Panc1 (cell line): ENCODE measurements at regions not wholly inside any gene's neighbourhood (a gene's known extent, or its start where the extent isn't known, plus 50 kb on each side); places are given as distances from the start of the nearest gene placed in this dataset.

Source experiments
- ATAC-seq: fragments of 200-7000 bp; cut with Tn5 transposase; 2 replicates; pipeline ENCODE4 v1.9.1; 2020; ENCODE audit warnings: mild to moderate bottlenecking, moderate library complexity
- BruUV-seq: library from RNA; stranded (reverse); fragments of 400-500 nt; replicated peaks from 2 replicates; lab custom pipeline; 2021; lab: Mats Ljungman, UMichigan
- CTCF ChIA-PET: fragments of 300-600 bp; sonication (Branson Sonifier 250); formaldehyde crosslinking; loops from one replicate; lab custom pipeline; 2022; ENCODE audit warnings: antibody characterized with exemption; lab: Charles Lee
- POLR2A ChIA-PET: fragments of 300-600 bp; sonication (Branson Sonifier 250); formaldehyde crosslinking; loops from one replicate; lab custom pipeline; 2022; ENCODE audit warnings: antibody characterized with exemption; lab: Charles Lee
- DNase-seq: peaks from one replicate; pipeline ENCODE4 v3.0.0-alpha.2; 2010; ENCODE audit warnings: low read depth, low spot score
- H3K27ac ChIP-seq: 2 replicates; pipeline ENCODE4 v1.5.1; 2011; ENCODE audit warnings: mild to moderate bottlenecking, low read length, inconsistent platforms
- H3K27me3 ChIP-seq: fragments of 200-500 bp; sonication (Bioruptor generic); 2 replicates; pipeline ENCODE4 v1.6.0; 2014; ENCODE audit warnings: low read length, inconsistent platforms; ENCODE audit not compliant: control insufficient read depth, insufficient read depth
- H3K36me3 ChIP-seq: fragments of 200-500 bp; sonication (Bioruptor generic); 2 replicates; pipeline ENCODE4 v1.5.1; 2014; ENCODE audit warnings: inconsistent platforms, mild to moderate bottlenecking, low read length, moderate library complexity; ENCODE audit not compliant: control insufficient read depth, insufficient read depth
- H3K4me1 ChIP-seq: 2 replicates; pipeline ENCODE4 v1.5.1; 2011; ENCODE audit warnings: inconsistent platforms, mild to moderate bottlenecking, low read length, moderate library complexity; ENCODE audit not compliant: control insufficient read depth, insufficient read depth
- H3K4me3 ChIP-seq, 2 experiments: 2 replicates each; pipeline ENCODE4 v1.5.1; 2011 to 2012; ENCODE audit warnings: low read depth in 2 of 2, low read length in 2 of 2, mild to moderate bottlenecking in 2 of 2, inconsistent platforms in 1 of 2, moderate library complexity in 1 of 2
- H3K9me3 ChIP-seq: fragments of 200-500 bp; sonication (Bioruptor generic); 2 replicates; pipeline ENCODE4 v1.5.1; 2014; ENCODE audit warnings: low read depth, mild to moderate bottlenecking, inconsistent platforms, low read length, moderate library complexity; ENCODE audit not compliant: control insufficient read depth, insufficient read depth
- CTCF ChIP-seq: fragments of 450-650 bp; IDR thresholded peaks from 2 replicates; pipeline ENCODE4 v1.5.1; 2017; ENCODE audit warnings: mild to moderate bottlenecking
- POLR2AphosphoS5 ChIP-seq: IDR thresholded peaks from 2 replicates; pipeline ENCODE4 v1.6.1; 2012; ENCODE audit warnings: mild to moderate bottlenecking, low read depth, low read length, moderate library complexity
- REST ChIP-seq, 2 experiments: IDR thresholded peaks; 2 replicates each; pipeline ENCODE4 v1.6.1; 2011 to 2012; ENCODE audit warnings: low read depth in 2 of 2, control low read depth in 1 of 2, low read length in 1 of 2, mild to moderate bottlenecking in 1 of 2, moderate library complexity in 1 of 2; ENCODE audit not compliant: insufficient read depth in 1 of 2
- SIN3A ChIP-seq: IDR thresholded peaks from 2 replicates; pipeline ENCODE4 v1.6.1; 2012; ENCODE audit warnings: low read depth, mild to moderate bottlenecking, low read length, moderate library complexity, borderline replicate concordance; ENCODE audit not compliant: insufficient read depth
- TCF7L2 ChIP-seq: IDR thresholded peaks from 2 replicates; pipeline ENCODE4 v1.6.1; 2011; ENCODE audit warnings: mild to moderate bottlenecking, low read depth, low read length, inconsistent platforms
- in situ Hi-C: cut with HindIII; loops from 2 replicates; pipeline ENCODE4 v1.10.0; 2016; ENCODE audit warnings: low sequenced_read_pairs, low pct_unique_long_range_greater_than_20kb
- intact Hi-C: fragments of 100-400 bp; cut with micrococcal nuclease; formaldehyde crosslinking; loops from one replicate; pipeline ENCODE4 v1.10.0; 2022; ENCODE audit not compliant: unreplicated experiment

- intact Hi-C loops (no loop called here), in situ Hi-C loops (no loop called here)
- BruUV-seq: no TSS peak
- TF ChIP-seq REST (IDR thresholded peaks at IDR 0.05; ENCODE audit: insufficient read depth in 1 of 2, low read depth in 2 of 2, low read length in 1 of 2): no peak
- TF ChIP-seq SIN3A: no peak
- no peak for TF ChIP-seq CTCF
- no peak for TF ChIP-seq POLR2AphosphoS5
- no peak for TF ChIP-seq TCF7L2
- Histone ChIP-seq H3K27me3 (no peaks in the 10 kb centered on the region), H3K4me3 (no peak overlapping the region), H3K27ac (peak overlapping the region; percentile 87), H3K36me3 (no peaks in the 10 kb centered on the region), H3K4me1 (peaks cover 26% of the 10 kb centered on the region), H3K9me3 (no peaks in the 10 kb centered on the region)
- ATAC-seq (no peak), DNase-seq (no peak)
- CTCF ChIA-PET: no interaction called here
- POLR2A ChIA-PET: interaction anchor here (0.6 kb wide), 1 partner anchor 106 kb away, joined by 8 read pairs; no protein-coding TSS in a partner anchor
Observed at GRCh38 chr7:47719675-47720074, 137.8 kb upstream of the TNS3 start.

GRCh38 chr7:47715631-47716068 lies 133.7 kb upstream of the TNS3 start:
- no peaks in the 10 kb centered on the region for H3K27me3 ChIP-seq
- peaks cover 25% of the 10 kb centered on the region for H3K4me1 ChIP-seq
- in situ Hi-C loops: no loop called here
- ATAC-seq: no peak
- CTCF ChIA-PET: no interaction called here
- intact Hi-C loops: no loop called here
- H3K27ac ChIP-seq: peak overlapping the region; percentile 82
- POLR2A ChIA-PET: no interaction called here
- no peak for TF ChIP-seq REST (IDR thresholded peaks at IDR 0.05; ENCODE audit: insufficient read depth in 1 of 2, low read depth in 2 of 2, low read length in 1 of 2)
- no peak for TF ChIP-seq TCF7L2
- no peak for TF ChIP-seq POLR2AphosphoS5
- TF ChIP-seq SIN3A: no peak
- no peak for TF ChIP-seq CTCF
- no peaks in the 10 kb centered on the region for H3K36me3 ChIP-seq
- H3K4me3 ChIP-seq: no peak overlapping the region
- no peaks in the 10 kb centered on the region for H3K9me3 ChIP-seq
- no TSS peak for BruUV-seq
- DNase-seq: no peak
